Tibial nerve (tissue), 4 donors: ENCODE measurements at regions not wholly inside any gene's neighbourhood (a gene's known extent, or its start where the extent isn't known, plus 50 kb on each side); places are given as distances from the start of the nearest gene placed in this dataset.
A peak's percentile ranks its signal among the peaks of the same experiment; 100 is the strongest.

ENCODE experiments used
- CTCF ChIP-seq, 5 experiments: fragments of 200-600 bp in 3 of 5; fragments of 450-650 bp in 2 of 5; sonication (generic) in 3 of 5; IDR thresholded peaks; one replicate each; pipeline ENCODE4 v1.5.1; 2016 to 2019; ENCODE audit warnings: antibody characterized with exemption in 5 of 5, mild to moderate bottlenecking in 3 of 5, moderate library complexity in 2 of 5
- EP300 ChIP-seq, 2 donors: sonication (generic); formaldehyde crosslinking; IDR thresholded peaks; one replicate each; pipeline ENCODE4 v1.6.1; 2017; ENCODE audit warnings: antibody characterized with exemption in 2 of 2, mild to moderate bottlenecking in 1 of 2
- POLR2A ChIP-seq, 2 donors: fragments of 450-650 bp; IDR thresholded peaks; one replicate each; pipeline ENCODE4 v1.6.1; 2017; ENCODE audit warnings: antibody characterized with exemption in 2 of 2, mild to moderate bottlenecking in 2 of 2, moderate library complexity in 2 of 2

- TF ChIP-seq CTCF (IDR thresholded peaks at IDR 0.05) (no peak), POLR2A (IDR thresholded peaks at IDR 0.05) (no peak), EP300 (IDR thresholded peaks at IDR 0.05) (peak in 1 of 2 donors; percentile 41)
Observed at GRCh38 chr10:128808921-128809440, 658.1 kb upstream of the MGMT start.
